ENCODE measurements at regions not wholly inside any gene's neighbourhood (a gene's known extent, or its start where the extent isn't known, plus 50 kb on each side); places are given as distances from the start of the nearest gene placed in this dataset.
A peak's percentile ranks its signal among the peaks of the same experiment; 100 is the strongest.

DNA sequence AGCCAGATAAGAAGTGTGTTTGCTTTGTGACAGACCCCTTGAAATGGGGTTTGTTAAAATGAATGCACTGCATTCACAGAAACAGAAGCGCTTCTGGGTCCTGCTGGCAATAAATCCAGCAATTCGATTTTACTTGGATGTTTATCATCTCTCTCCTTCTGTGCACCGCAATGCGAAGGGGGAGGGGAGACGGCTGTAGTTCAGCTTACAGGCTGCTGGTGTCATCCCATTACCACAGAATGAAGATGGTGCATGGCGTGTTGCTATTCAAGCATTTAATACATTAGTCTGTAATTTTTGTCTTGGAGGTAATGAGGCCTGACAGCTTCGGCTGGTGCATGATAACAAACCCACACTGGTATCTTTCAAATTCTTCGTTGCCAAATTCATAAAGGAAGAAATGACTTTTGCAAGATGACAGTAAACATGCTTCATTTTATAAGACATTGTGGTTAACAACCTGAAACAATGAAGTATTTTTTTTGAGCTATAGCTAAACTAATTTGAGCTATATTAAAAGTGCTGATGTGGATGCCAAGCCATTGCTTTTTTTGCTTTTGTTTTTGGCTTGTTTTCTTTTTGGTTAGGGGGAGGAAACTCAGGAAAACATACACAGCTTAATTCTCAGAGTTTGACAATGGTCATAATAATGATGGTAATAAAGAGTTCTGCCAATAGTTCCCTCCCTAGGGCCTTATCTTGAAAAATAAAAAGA is 418.3 kb downstream of the OTOL1 start:
- POLR2A ChIA-PET = no interaction called here
- no peaks in the 10 kb centered on the region for H3K36me3 ChIP-seq (replicated peaks in 1 of 2; ENCODE audit: control insufficient read depth in 1 of 2, insufficient read depth in 2 of 2, low read length in 2 of 2)
- peak; percentile 44 for DNase-seq (ENCODE audit: low spot score)
- H3K4me3 ChIP-seq (replicated peaks in 1 of 3; ENCODE audit: insufficient read depth in 1 of 3, low read depth in 2 of 3, low read length in 3 of 3) = peak overlapping the region in 1 of 3 experiments; percentile 1; a peak in 1 of 6 replicates
- no peaks in the 10 kb centered on the region for H3K79me2 ChIP-seq (ENCODE audit: insufficient read depth, low read length)
- CTCF ChIA-PET (ENCODE audit: low intra/inter-chr PET ratio, low total read pairs) = no interaction called here
- intact Hi-C loops (cut with micrococcal nuclease; ENCODE audit: unreplicated experiment) (loop anchor here (2.0 to 10.0 kb wide), 3 partner anchors 60 to 1576 kb away; no protein-coding TSS in a partner anchor), in situ Hi-C loops (cut with HindIII; ENCODE audit: extremely low pct_ligation_motif_present, low pct_unique_long_range_greater_than_20kb) (no loop called here)
- H3K27me3 ChIP-seq (ENCODE audit: control insufficient read depth in 1 of 2, insufficient read depth in 2 of 2, low read length in 2 of 2) = no peaks in the 10 kb centered on the region
- H3K9ac ChIP-seq (ENCODE audit: insufficient read depth, low read depth, low read length) = no peak overlapping the region
- no TSS peak for BruUV-seq (replicated peaks)
- H3K27ac ChIP-seq (ENCODE audit: extremely low read length, insufficient read depth, low read length) = no peak overlapping the region
- ATAC-seq = peak; percentile 94
- no peaks in the 10 kb centered on the region for H3K9me3 ChIP-seq (ENCODE audit: low read length)
- H2AFZ ChIP-seq (ENCODE audit: low read length) = no peak overlapping the region
- no peak for FAIRE-seq
- whole genome bisulfite sequencing (ENCODE audit: low lambda C conversion rate) = 1% methylated on average over 7 of the region's 8 CpGs
- H3K4me2 ChIP-seq (ENCODE audit: low read depth, low read length) = peak overlapping the region; percentile 46
- peaks cover 25% of the 10 kb centered on the region for H3K4me1 ChIP-seq (ENCODE audit: insufficient read depth, low read length)
- H4K20me1 ChIP-seq (ENCODE audit: insufficient read depth, low read length) = no peaks in the 10 kb centered on the region
- TF ChIP-seq SMC3 (IDR thresholded peaks at IDR 0.05; ENCODE audit: low read length) (peak; percentile 13; the same call in 1 of the 2 replicates), XRCC5 (optimal IDR thresholded peaks at IDR 0.05; ENCODE audit: low read length) (peak; percentile 56), ZNF761 (CRISPR knock-in tag; conservative IDR thresholded peaks at IDR 0.05) (no peak), ZSCAN22 (CRISPR knock-in tag; IDR thresholded peaks at IDR 0.05) (no peak), ATAD3A (CRISPR knock-in tag; IDR thresholded peaks at IDR 0.05) (no peak), ZBTB25 (CRISPR knock-in tag; IDR thresholded peaks at IDR 0.05) (no peak), SALL2 (CRISPR knock-in tag; IDR thresholded peaks at IDR 0.05) (no peak), FOSL2 (CRISPR knock-in tag; IDR thresholded peaks at IDR 0.05) (0 out of 2 replicates have a peak, but pooled peaks have one; percentile 13)
- TF ChIP-seq, protein P1, sequence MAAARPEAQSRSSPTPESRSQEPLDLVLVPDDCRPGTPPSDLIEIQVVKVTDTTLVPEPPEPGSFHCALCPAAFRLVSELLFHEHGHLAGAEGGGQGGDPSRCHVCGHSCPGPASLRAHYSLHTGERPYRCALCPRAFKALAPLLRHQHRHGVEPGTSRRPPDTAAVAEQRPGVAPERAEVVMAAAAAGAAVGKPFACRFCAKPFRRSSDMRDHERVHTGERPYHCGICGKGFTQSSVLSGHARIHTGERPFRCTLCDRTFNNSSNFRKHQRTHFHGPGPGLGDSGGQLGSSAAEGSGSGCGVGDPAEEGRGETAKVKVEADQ (CRISPR knock-in tag; IDR thresholded peaks at IDR 0.05; ENCODE audit: borderline replicate concordance) = no peak
- TF ChIP-seq, protein P2, sequence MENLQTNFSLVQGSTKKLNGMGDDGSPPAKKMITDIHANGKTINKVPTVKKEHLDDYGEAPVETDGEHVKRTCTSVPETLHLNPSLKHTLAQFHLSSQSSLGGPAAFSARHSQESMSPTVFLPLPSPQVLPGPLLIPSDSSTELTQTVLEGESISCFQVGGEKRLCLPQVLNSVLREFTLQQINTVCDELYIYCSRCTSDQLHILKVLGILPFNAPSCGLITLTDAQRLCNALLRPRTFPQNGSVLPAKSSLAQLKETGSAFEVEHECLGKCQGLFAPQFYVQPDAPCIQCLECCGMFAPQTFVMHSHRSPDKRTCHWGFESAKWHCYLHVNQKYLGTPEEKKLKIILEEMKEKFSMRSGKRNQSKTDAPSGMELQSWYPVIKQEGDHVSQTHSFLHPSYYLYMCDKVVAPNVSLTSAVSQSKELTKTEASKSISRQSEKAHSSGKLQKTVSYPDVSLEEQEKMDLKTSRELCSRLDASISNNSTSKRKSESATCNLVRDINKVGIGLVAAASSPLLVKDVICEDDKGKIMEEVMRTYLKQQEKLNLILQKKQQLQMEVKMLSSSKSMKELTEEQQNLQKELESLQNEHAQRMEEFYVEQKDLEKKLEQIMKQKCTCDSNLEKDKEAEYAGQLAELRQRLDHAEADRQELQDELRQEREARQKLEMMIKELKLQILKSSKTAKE (CRISPR knock-in tag; IDR thresholded peaks at IDR 0.05; ENCODE audit: borderline replicate concordance) = no peak
- TF ChIP-seq, protein P3, sequence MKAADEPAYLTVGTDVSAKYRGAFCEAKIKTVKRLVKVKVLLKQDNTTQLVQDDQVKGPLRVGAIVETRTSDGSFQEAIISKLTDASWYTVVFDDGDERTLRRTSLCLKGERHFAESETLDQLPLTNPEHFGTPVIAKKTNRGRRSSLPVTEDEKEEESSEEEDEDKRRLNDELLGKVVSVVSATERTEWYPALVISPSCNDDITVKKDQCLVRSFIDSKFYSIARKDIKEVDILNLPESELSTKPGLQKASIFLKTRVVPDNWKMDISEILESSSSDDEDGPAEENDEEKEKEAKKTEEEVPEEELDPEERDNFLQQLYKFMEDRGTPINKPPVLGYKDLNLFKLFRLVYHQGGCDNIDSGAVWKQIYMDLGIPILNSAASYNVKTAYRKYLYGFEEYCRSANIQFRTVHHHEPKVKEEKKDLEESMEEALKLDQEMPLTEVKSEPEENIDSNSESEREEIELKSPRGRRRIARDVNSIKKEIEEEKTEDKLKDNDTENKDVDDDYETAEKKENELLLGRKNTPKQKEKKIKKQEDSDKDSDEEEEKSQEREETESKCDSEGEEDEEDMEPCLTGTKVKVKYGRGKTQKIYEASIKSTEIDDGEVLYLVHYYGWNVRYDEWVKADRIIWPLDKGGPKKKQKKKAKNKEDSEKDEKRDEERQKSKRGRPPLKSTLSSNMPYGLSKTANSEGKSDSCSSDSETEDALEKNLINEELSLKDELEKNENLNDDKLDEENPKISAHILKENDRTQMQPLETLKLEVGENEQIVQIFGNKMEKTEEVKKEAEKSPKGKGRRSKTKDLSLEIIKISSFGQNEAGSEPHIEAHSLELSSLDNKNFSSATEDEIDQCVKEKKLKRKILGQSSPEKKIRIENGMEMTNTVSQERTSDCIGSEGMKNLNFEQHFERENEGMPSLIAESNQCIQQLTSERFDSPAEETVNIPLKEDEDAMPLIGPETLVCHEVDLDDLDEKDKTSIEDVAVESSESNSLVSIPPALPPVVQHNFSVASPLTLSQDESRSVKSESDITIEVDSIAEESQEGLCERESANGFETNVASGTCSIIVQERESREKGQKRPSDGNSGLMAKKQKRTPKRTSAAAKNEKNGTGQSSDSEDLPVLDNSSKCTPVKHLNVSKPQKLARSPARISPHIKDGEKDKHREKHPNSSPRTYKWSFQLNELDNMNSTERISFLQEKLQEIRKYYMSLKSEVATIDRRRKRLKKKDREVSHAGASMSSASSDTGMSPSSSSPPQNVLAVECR (CRISPR knock-in tag; IDR thresholded peaks at IDR 0.05; ENCODE audit: borderline replicate concordance) = no peak
- TF ChIP-seq, protein P4, sequence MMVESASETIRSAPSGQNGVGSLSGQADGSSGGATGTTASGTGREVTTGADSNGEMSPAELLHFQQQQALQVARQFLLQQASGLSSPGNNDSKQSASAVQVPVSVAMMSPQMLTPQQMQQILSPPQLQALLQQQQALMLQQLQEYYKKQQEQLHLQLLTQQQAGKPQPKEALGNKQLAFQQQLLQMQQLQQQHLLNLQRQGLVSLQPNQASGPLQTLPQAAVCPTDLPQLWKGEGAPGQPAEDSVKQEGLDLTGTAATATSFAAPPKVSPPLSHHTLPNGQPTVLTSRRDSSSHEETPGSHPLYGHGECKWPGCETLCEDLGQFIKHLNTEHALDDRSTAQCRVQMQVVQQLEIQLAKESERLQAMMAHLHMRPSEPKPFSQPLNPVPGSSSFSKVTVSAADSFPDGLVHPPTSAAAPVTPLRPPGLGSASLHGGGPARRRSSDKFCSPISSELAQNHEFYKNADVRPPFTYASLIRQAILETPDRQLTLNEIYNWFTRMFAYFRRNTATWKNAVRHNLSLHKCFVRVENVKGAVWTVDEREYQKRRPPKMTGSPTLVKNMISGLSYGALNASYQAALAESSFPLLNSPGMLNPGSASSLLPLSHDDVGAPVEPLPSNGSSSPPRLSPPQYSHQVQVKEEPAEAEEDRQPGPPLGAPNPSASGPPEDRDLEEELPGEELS (CRISPR knock-in tag; IDR thresholded peaks at IDR 0.05) = no peak

Data from HepG2 (cell line).